ENCODE measurements at regions not wholly inside any gene's neighbourhood (a gene's known extent, or its start where the extent isn't known, plus 50 kb on each side); places are given as distances from the start of the nearest gene placed in this dataset.

DNA sequence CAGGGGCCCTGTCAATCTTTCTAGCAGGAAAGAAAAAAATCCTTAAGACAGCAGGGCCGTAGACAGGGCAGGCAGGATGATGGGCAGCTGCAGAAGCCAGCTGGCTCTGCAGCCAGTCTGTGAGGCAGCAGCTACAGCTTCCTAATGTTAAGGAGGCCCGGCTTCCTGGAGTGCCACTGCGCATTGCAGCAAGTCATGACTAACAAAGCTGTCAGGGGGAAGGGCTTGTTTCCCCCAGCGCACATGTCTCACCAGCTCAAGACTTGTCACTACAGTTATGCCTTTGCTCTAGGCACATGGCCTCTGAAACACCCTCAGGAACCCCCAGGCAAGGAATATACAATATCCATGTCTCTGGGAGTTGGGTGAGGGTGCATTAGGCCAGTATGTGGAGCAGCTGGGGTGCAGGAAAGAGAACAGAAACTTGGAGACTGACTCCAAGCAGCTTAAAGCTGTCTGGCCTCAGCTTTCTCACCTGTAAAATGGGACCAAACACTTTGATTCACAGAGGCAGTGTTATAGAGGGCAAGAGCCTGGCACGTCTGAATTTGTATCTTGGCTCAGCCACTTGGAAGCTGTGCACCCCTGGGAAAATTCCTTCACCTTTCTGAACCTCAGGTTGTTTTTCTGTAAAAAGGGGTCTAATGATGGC lies 220.0 kb downstream of the HAPSTR1 start:
- Histone ChIP-seq H3K27me3 (replicated peaks; ENCODE audit: insufficient read depth, low read length) (no peaks in the 10 kb centered on the region), H3K4me2 (ENCODE audit: low read depth, low read length) (no peak overlapping the region), H3K79me2 (ENCODE audit: low read length) (no peaks in the 10 kb centered on the region), H3K9me3 (replicated peaks; ENCODE audit: insufficient read depth, low read length) (no peaks in the 10 kb centered on the region), H3F3A (ENCODE audit: insufficient read depth, low read length) (no peaks in the 10 kb centered on the region), H3K9ac (ENCODE audit: low read length) (no peak overlapping the region), H3K36me3 (replicated peaks; ENCODE audit: insufficient read depth, low read length) (no peaks in the 10 kb centered on the region), H3K27ac (ENCODE audit: low read length) (no peak overlapping the region), H2AFZ (ENCODE audit: low read length) (no peak overlapping the region), H3K9me2 (replicated peaks; ENCODE audit: insufficient read depth, low read length) (no peaks in the 10 kb centered on the region), H3K4me1 (ENCODE audit: low read length) (no peaks in the 10 kb centered on the region), H4K20me1 (ENCODE audit: insufficient read depth, low read length) (no peaks in the 10 kb centered on the region), H3K4me3 (ENCODE audit: low read length) (no peak overlapping the region)
- no peak for TF ChIP-seq EZH2 (optimal IDR thresholded peaks at IDR 0.05; ENCODE audit: low read depth, low read length)
- no peak for TF ChIP-seq EZH2phosphoT487 (IDR thresholded peaks at IDR 0.05; ENCODE audit: low read length)
- TF ChIP-seq, protein P1, sequence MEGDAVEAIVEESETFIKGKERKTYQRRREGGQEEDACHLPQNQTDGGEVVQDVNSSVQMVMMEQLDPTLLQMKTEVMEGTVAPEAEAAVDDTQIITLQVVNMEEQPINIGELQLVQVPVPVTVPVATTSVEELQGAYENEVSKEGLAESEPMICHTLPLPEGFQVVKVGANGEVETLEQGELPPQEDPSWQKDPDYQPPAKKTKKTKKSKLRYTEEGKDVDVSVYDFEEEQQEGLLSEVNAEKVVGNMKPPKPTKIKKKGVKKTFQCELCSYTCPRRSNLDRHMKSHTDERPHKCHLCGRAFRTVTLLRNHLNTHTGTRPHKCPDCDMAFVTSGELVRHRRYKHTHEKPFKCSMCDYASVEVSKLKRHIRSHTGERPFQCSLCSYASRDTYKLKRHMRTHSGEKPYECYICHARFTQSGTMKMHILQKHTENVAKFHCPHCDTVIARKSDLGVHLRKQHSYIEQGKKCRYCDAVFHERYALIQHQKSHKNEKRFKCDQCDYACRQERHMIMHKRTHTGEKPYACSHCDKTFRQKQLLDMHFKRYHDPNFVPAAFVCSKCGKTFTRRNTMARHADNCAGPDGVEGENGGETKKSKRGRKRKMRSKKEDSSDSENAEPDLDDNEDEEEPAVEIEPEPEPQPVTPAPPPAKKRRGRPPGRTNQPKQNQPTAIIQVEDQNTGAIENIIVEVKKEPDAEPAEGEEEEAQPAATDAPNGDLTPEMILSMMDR (IDR thresholded peaks at IDR 0.05; ENCODE audit: low read length) = no peak
- DNase-seq = no peak

DNA sequence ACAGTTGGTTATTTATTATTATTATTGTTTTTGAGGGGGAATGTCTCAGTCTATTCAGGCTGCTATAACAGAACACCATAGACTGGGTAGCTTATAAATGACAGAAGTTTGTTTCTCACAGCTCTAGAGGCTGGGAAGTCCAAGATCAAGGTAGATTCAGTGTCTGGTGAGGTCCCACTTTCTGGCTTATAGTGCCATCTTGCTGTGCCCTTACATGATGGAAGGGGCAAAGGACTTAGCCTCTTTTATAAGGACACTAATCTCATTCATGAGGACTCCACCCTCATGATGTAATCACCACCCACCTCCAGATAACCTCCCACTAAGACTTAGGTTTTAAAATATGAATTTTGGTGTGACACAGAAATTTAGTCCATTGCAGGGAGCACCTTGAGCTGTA lies 224.6 kb downstream of the HAPSTR1 start:
- Histone ChIP-seq H3K9me2 (replicated peaks; ENCODE audit: insufficient read depth, low read length) (no peaks in the 10 kb centered on the region), H3K9me3 (replicated peaks; ENCODE audit: insufficient read depth, low read length) (no peaks in the 10 kb centered on the region), H3K36me3 (replicated peaks; ENCODE audit: insufficient read depth, low read length) (no peaks in the 10 kb centered on the region), H3K27me3 (replicated peaks; ENCODE audit: insufficient read depth, low read length) (no peaks in the 10 kb centered on the region), H3F3A (ENCODE audit: insufficient read depth, low read length) (no peaks in the 10 kb centered on the region), H3K4me1 (ENCODE audit: low read length) (no peaks in the 10 kb centered on the region), H3K27ac (ENCODE audit: low read length) (no peak overlapping the region), H2AFZ (ENCODE audit: low read length) (no peak overlapping the region), H3K79me2 (ENCODE audit: low read length) (no peaks in the 10 kb centered on the region), H3K9ac (ENCODE audit: low read length) (no peak overlapping the region), H3K4me2 (ENCODE audit: low read depth, low read length) (no peak overlapping the region), H3K4me3 (ENCODE audit: low read length) (no peak overlapping the region), H4K20me1 (ENCODE audit: insufficient read depth, low read length) (no peaks in the 10 kb centered on the region)
- TF ChIP-seq, protein P1 (IDR thresholded peaks at IDR 0.05; ENCODE audit: low read length) = no peak
- no peak for TF ChIP-seq EZH2phosphoT487 (IDR thresholded peaks at IDR 0.05; ENCODE audit: low read length)
- TF ChIP-seq EZH2 (optimal IDR thresholded peaks at IDR 0.05; ENCODE audit: low read depth, low read length) = no peak
- DNase-seq = no peak

- Histone ChIP-seq H3K27me3 (replicated peaks; ENCODE audit: insufficient read depth, low read length) (no peaks in the 10 kb centered on the region), H2AFZ (ENCODE audit: low read length) (no peak overlapping the region), H3K9me2 (replicated peaks; ENCODE audit: insufficient read depth, low read length) (no peaks in the 10 kb centered on the region), H3K4me2 (ENCODE audit: low read depth, low read length) (no peak overlapping the region), H3K9ac (ENCODE audit: low read length) (no peak overlapping the region), H3K4me1 (ENCODE audit: low read length) (no peaks in the 10 kb centered on the region), H3K4me3 (ENCODE audit: low read length) (no peak overlapping the region), H3K9me3 (replicated peaks; ENCODE audit: insufficient read depth, low read length) (no peaks in the 10 kb centered on the region), H4K20me1 (ENCODE audit: insufficient read depth, low read length) (no peaks in the 10 kb centered on the region), H3K27ac (ENCODE audit: low read length) (no peak overlapping the region), H3K36me3 (replicated peaks; ENCODE audit: insufficient read depth, low read length) (no peaks in the 10 kb centered on the region), H3F3A (ENCODE audit: insufficient read depth, low read length) (no peaks in the 10 kb centered on the region), H3K79me2 (ENCODE audit: low read length) (no peaks in the 10 kb centered on the region)
- TF ChIP-seq, protein P1 (IDR thresholded peaks at IDR 0.05; ENCODE audit: low read length) = no peak
- TF ChIP-seq EZH2phosphoT487 (IDR thresholded peaks at IDR 0.05; ENCODE audit: low read length) = no peak
- TF ChIP-seq EZH2 (optimal IDR thresholded peaks at IDR 0.05; ENCODE audit: low read depth, low read length) = no peak
- DNase-seq = no peak
These were observed 225.2 kb downstream of the HAPSTR1 start for GRCh38 chr16:9316615-9317014.
